Epithelial cell of esophagus (primary cell): ENCODE measurements at regions not wholly inside any gene's neighbourhood (a gene's known extent, or its start where the extent isn't known, plus 50 kb on each side); places are given as distances from the start of the nearest gene placed in this dataset.

ENCODE experiments used
- DNase-seq: peaks from one replicate; pipeline ENCODE4 v3.0.0; 2010; ENCODE audit warnings: low read depth
- H3K4me3 ChIP-seq: 2 replicates; pipeline ENCODE4 v1.5.1; 2011; ENCODE audit warnings: mild to moderate bottlenecking, low read length, control low read depth
- CTCF ChIP-seq: IDR thresholded peaks from 2 replicates; pipeline ENCODE4 v1.5.1; 2011; ENCODE audit warnings: low read depth, mild to moderate bottlenecking, low read length, control low read depth, inconsistent platforms; ENCODE audit not compliant: insufficient read depth; ENCODE audit errors: missing control alignments

GRCh38 chr10:114708084-114708483, 50.0 kb upstream of the ABLIM1 start:
- no peak for TF ChIP-seq CTCF

GRCh38 chr10:114708717-114709335, 50.8 kb upstream of the ABLIM1 start:
- peak; percentile 84 for DNase-seq
- no peak for TF ChIP-seq CTCF
- no peak overlapping the region for H3K4me3 ChIP-seq

More at GRCh38 chr10:114708084-114708483, 50.0 kb upstream of the ABLIM1 start:
- DNase-seq = no peak
- no peak overlapping the region for H3K4me3 ChIP-seq

- H3K4me3 ChIP-seq = no peak overlapping the region
- no peak for TF ChIP-seq CTCF
- peak; percentile 63 for DNase-seq
Measured at GRCh38 chr10:114709984-114710383, 51.9 kb upstream of the ABLIM1 start.

- no peak overlapping the region for H3K4me3 ChIP-seq
- TF ChIP-seq CTCF = no peak
- DNase-seq = no peak
Measured at GRCh38 chr10:114711176-114711868, 53.2 kb upstream of the ABLIM1 start.

- no peak overlapping the region for H3K4me3 ChIP-seq
- DNase-seq = no peak
- TF ChIP-seq CTCF = no peak
Measured at GRCh38 chr10:114711869-114712250, 53.8 kb upstream of the ABLIM1 start.

GRCh38 chr10:114713525-114714090, 55.5 kb upstream of the ABLIM1 start:
- DNase-seq = no peak
- no peak overlapping the region for H3K4me3 ChIP-seq
- TF ChIP-seq CTCF = no peak
